Endodermal cell (in vitro differentiated cells): ENCODE measurements at regions not wholly inside any gene's neighbourhood (a gene's known extent, or its start where the extent isn't known, plus 50 kb on each side); places are given as distances from the start of the nearest gene placed in this dataset.

Source experiments
- DNase-seq: peaks from one replicate; pipeline ENCODE4 v3.0.0-alpha.2; 2017
- H3K27ac ChIP-seq: 2 replicates; pipeline ENCODE4 v1.5.1; 2013; ENCODE audit warnings: mild to moderate bottlenecking, low read depth, low read length, moderate library complexity
- H3K27me3 ChIP-seq: 2 replicates; pipeline ENCODE4 v1.6.1; 2013; ENCODE audit warnings: mild to moderate bottlenecking, low read length, moderate library complexity; ENCODE audit not compliant: insufficient read depth, control insufficient read depth, poor library complexity, severe bottlenecking
- H3K36me3 ChIP-seq: 2 replicates; pipeline ENCODE4 v1.7.0; 2013; ENCODE audit warnings: mild to moderate bottlenecking, low read length, moderate library complexity; ENCODE audit not compliant: control insufficient read depth, insufficient read depth
- H3K4me1 ChIP-seq: one replicate; pipeline ENCODE4 v1.7.0; 2013; ENCODE audit warnings: low read length; ENCODE audit not compliant: control insufficient read depth, insufficient read depth
- H3K4me3 ChIP-seq: 2 replicates; pipeline ENCODE4 v1.5.1; 2013; ENCODE audit warnings: mild to moderate bottlenecking, low read length, moderate library complexity
- H3K9ac ChIP-seq: 2 replicates; pipeline ENCODE4 v1.6.1; 2013; ENCODE audit warnings: mild to moderate bottlenecking, low read length, moderate library complexity; ENCODE audit not compliant: poor library complexity, severe bottlenecking; ENCODE audit errors: extremely low read depth
- H3K9me3 ChIP-seq: 2 replicates; pipeline ENCODE4 v1.6.1; 2013; ENCODE audit warnings: mild to moderate bottlenecking, low read length, moderate library complexity; ENCODE audit not compliant: control insufficient read depth
- H3K27ac Mint-ChIP-seq: 2 replicates; pipeline ENCODE4 v1.8.0; 2020; ENCODE audit warnings: mixed read lengths
- H3K27me3 Mint-ChIP-seq: 2 replicates; pipeline ENCODE4 v1.8.0; 2021; ENCODE audit warnings: mild to moderate bottlenecking, mixed read lengths; ENCODE audit not compliant: insufficient read depth
- H3K36me3 Mint-ChIP-seq: 2 replicates; pipeline ENCODE4 v1.8.0; 2020; ENCODE audit warnings: low read depth, mixed read lengths
- H3K4me1 Mint-ChIP-seq: 2 replicates; pipeline ENCODE4 v1.8.0; 2020; ENCODE audit warnings: mixed read lengths
- H3K4me3 Mint-ChIP-seq: 2 replicates; pipeline ENCODE4 v1.8.0; 2020; ENCODE audit warnings: mild to moderate bottlenecking, moderate library complexity, mixed read lengths
- H3K9me3 Mint-ChIP-seq: 2 replicates; pipeline ENCODE4 v1.8.0; 2020; ENCODE audit warnings: mild to moderate bottlenecking, mixed read lengths
- CTCF ChIP-seq: fragments of 200-600 bp; sonication (generic); conservative IDR thresholded peaks from 2 replicates; pipeline ENCODE4 v1.5.0; 2021; ENCODE audit warnings: antibody characterized with exemption, mild to moderate bottlenecking
- whole genome bisulfite sequencing, 2 experiments: methylation state at CpG; one replicate each; pipeline versions ENCODE4 v1.1.5 to v1.1.7; 2013; ENCODE audit warnings: missing lambda C conversion rate in 2 of 2, mixed read lengths in 1 of 2; ENCODE audit not compliant: insufficient coverage in 1 of 2, insufficient read length in 1 of 2; 5-methylcytosine and 5-hydroxymethylcytosine counted together

DNA sequence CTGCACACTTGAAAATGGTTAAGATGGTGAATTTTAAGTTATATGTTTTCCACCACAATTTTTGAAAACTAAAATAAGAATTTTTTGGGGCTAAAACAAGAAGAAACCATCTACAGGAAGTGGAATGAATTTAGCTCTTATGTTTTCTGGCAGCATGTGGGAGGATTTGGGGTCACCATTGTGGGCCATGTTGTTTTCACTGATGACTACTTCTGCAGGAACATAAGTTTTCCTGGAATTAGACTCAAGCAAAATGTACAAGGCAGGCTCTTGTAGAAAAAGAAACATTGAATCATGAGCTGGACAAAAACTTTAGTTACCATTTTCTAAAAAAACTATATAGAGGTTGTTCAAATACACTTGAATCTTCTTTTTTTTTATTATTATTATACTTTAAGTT lies 125.3 kb upstream of the C1QTNF9B start:
- Mint-ChIP-seq H3K4me1 (no peaks in the 10 kb centered on the region), H3K36me3 (no peaks in the 10 kb centered on the region), H3K27me3 (no peaks in the 10 kb centered on the region), H3K27ac (no peak overlapping the region), H3K9me3 (peaks cover 6% of the 10 kb centered on the region), H3K4me3 (no peak overlapping the region)
- Histone ChIP-seq H3K27ac (no peak overlapping the region), H3K4me3 (no peak overlapping the region), H3K9me3 (peaks cover 5% of the 10 kb centered on the region), H3K4me1 (no peaks in the 10 kb centered on the region), H3K27me3 (no peaks in the 10 kb centered on the region), H3K36me3 (no peaks in the 10 kb centered on the region), H3K9ac (no peak overlapping the region)
- DNase-seq = no peak
- TF ChIP-seq CTCF = no peak

DNA sequence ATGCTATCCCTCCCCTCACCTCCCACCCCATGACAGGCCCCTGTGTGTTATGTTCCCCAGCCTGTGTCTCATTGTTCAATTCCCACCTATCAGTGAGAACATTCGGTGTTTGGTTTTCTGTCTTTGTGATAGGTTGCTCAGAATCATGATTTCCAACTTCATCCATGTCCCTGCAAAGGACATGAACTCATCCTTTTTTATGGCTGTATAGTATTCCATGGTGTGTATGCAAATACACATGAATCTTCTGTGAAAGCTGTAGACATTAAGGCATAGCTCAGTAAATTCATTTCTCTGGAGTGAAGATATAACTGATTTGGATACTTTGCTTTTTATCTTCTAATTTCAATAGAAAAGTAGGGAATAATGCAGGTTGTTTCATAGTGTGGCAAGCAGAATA lies 125.8 kb upstream of the C1QTNF9B start:
- Histone ChIP-seq H3K4me1 (no peaks in the 10 kb centered on the region), H3K27ac (no peak overlapping the region), H3K27me3 (no peaks in the 10 kb centered on the region), H3K36me3 (no peaks in the 10 kb centered on the region), H3K4me3 (no peak overlapping the region), H3K9ac (no peak overlapping the region), H3K9me3 (peaks cover 5% of the 10 kb centered on the region)
- H3K4me1 Mint-ChIP-seq = no peaks in the 10 kb centered on the region
- no peak overlapping the region for H3K4me3 Mint-ChIP-seq
- no peak for DNase-seq
- no peaks in the 10 kb centered on the region for H3K27me3 Mint-ChIP-seq
- no peak for TF ChIP-seq CTCF
- WGBS, 2 experiments = 71% methylated on average over 1 of the region's 1 CpG; no CpG with 5 or more reads in 1 of the 2 experiments
- peaks cover 6% of the 10 kb centered on the region for H3K9me3 Mint-ChIP-seq
- H3K36me3 Mint-ChIP-seq = no peaks in the 10 kb centered on the region
- H3K27ac Mint-ChIP-seq = no peak overlapping the region

DNA sequence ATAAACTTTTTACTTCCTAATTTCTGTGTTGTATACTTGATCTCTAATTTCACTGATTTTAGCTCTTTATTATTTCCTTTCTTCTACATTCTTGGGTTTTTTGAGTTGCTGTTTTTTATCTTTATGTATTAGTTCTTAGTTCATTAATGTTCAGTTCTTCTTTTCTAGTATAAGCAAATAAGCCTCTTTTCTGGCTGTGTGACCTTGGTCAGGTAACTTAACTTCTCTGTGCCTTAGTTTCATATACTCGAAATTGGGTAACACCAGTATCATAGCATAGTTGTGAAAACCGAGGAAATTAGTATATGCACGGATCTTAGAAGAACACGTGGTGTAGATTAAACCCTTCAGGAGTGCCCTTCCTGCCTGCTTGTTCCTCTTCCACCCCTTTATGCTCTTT lies 130.2 kb upstream of the C1QTNF9B start:
- Histone ChIP-seq H3K4me1 (no peaks in the 10 kb centered on the region), H3K4me3 (no peak overlapping the region), H3K27ac (no peak overlapping the region), H3K9ac (no peak overlapping the region), H3K36me3 (no peaks in the 10 kb centered on the region), H3K27me3 (no peaks in the 10 kb centered on the region), H3K9me3 (peaks cover 5% of the 10 kb centered on the region)
- Mint-ChIP-seq H3K4me1 (no peaks in the 10 kb centered on the region), H3K27ac (no peak overlapping the region), H3K4me3 (no peak overlapping the region), H3K27me3 (no peaks in the 10 kb centered on the region), H3K36me3 (no peaks in the 10 kb centered on the region), H3K9me3 (peaks cover 6% of the 10 kb centered on the region)
- no peak for TF ChIP-seq CTCF
- 62 to 100% methylated on average over 1 to 4 of the region's 4 CpGs for WGBS, 2 experiments
- DNase-seq = no peak
